ENCODE measurements at regions not wholly inside any gene's neighbourhood (a gene's known extent, or its start where the extent isn't known, plus 50 kb on each side); places are given as distances from the start of the nearest gene placed in this dataset.

DNA sequence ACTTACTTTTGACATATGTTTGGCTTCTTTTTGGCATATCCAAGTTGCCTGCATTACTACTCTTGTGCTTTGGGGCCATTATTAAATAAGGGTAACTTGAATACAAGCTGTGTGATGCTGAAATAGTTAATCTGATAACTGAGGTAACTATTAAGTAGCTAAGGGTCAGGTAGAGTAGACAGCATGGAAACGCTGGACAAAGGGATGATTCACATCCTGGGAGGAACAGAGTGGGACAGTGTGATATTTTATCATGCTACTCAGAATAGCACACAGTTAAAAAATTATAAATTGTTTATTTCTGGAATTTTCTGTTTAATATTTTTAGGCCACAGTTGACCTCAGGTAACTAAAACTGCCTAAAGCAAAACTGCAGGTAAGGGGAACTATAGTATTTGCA lies 483.9 kb downstream of the RFPL4B start:
- H3K36me3 ChIP-seq (replicated peaks), result no peaks in the 10 kb centered on the region
- DNase-seq, result peak; percentile 34
- TF ChIP-seq, protein P1, sequence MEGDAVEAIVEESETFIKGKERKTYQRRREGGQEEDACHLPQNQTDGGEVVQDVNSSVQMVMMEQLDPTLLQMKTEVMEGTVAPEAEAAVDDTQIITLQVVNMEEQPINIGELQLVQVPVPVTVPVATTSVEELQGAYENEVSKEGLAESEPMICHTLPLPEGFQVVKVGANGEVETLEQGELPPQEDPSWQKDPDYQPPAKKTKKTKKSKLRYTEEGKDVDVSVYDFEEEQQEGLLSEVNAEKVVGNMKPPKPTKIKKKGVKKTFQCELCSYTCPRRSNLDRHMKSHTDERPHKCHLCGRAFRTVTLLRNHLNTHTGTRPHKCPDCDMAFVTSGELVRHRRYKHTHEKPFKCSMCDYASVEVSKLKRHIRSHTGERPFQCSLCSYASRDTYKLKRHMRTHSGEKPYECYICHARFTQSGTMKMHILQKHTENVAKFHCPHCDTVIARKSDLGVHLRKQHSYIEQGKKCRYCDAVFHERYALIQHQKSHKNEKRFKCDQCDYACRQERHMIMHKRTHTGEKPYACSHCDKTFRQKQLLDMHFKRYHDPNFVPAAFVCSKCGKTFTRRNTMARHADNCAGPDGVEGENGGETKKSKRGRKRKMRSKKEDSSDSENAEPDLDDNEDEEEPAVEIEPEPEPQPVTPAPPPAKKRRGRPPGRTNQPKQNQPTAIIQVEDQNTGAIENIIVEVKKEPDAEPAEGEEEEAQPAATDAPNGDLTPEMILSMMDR (IDR thresholded peaks at IDR 0.05; ENCODE audit: low read depth, low read length, missing control alignments), result no peak
- H3K4me3 ChIP-seq (ENCODE audit: low read depth, low read length), result no peak overlapping the region
- H3K27me3 ChIP-seq (replicated peaks), result no peaks in the 10 kb centered on the region
- in situ Hi-C loops (cut with HindIII; ENCODE audit: low pct_ligation_motif_present, low sequenced_read_pairs), result no loop called here
- no peak overlapping the region for H3K27ac ChIP-seq

DNA sequence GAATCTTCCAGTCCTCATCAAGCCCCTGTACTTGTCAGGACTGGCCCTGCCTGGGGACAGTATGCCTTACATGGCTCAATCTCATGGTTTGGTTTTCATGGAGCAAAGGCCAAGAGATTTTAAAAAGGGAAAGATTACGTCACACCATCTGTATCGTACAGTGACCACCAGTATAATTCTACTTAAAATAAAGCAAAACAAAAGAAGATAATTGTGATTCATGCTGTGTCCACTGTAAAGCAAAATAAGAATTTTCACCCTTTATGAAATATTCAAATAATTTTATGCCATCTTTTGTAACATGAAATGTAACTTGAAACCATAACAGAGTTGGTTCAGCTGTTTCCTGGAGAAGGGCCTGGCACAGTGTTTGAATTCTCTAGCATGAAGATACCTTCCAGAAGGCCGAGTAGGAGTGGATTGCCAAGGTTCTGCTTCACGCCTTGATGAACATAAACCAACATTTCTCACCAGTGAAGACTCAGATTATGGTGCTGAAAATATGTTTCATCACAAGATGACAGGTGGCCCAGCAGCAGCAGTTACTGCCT lies 486.5 kb downstream of the RFPL4B start:
- no peak for DNase-seq
- TF ChIP-seq, protein P1 (IDR thresholded peaks at IDR 0.05; ENCODE audit: low read depth, low read length, missing control alignments), result no peak
- H3K4me3 ChIP-seq (ENCODE audit: low read depth, low read length), result no peak overlapping the region
- no peaks in the 10 kb centered on the region for H3K27me3 ChIP-seq (replicated peaks)
- in situ Hi-C loops (cut with HindIII; ENCODE audit: low pct_ligation_motif_present, low sequenced_read_pairs), result no loop called here
- no peaks in the 10 kb centered on the region for H3K36me3 ChIP-seq (replicated peaks)
- H3K27ac ChIP-seq, result no peak overlapping the region

DNA sequence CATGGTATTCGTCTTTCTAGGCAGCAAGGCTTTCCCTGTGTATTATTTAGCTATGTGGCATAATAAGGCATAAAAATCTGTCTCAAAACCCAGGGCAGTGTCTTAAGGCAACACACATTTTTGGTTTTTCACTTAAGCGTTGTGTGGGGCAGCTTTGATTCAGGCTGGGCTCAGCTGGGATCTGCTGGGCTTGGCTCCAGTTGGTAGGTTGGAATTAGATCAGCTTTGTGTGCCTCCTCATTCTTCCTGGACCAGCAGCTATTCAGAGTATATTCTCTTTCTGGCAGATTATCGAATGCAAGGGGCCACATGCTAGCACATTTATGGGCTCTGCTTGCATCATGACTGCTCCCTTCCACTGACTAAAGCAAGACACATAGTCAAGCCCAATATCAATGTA lies 487.9 kb downstream of the RFPL4B start:
- no peak for DNase-seq
- Histone ChIP-seq H3K27ac (no peak overlapping the region), H3K4me3 (ENCODE audit: low read depth, low read length) (no peak overlapping the region), H3K27me3 (replicated peaks) (no peaks in the 10 kb centered on the region), H3K36me3 (replicated peaks) (no peaks in the 10 kb centered on the region)
- TF ChIP-seq, protein P1 (IDR thresholded peaks at IDR 0.05; ENCODE audit: low read depth, low read length, missing control alignments), result no peak
- in situ Hi-C loops (cut with HindIII; ENCODE audit: low pct_ligation_motif_present, low sequenced_read_pairs), result no loop called here

DNA sequence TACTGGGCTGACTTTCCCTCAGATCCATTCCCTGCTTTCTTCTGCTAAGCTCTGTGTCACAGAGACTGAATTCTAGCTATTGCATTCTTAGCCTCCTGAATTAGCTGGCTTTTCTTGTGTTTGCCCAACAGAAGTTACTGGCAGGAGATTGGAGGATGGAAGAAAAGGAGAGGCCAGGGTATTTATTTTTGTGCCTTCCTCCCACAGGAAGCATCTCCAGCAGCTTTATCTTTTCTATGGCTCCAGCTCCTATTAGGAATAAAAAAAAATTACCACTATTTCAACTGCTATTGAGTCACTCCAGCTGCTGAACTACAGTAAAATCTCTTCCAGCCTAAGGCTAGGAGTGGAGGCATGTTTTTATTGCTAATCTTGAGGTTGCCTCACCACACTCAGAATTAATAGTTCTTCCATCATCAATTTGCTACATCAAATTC lies 492.4 kb downstream of the RFPL4B start:
- H3K36me3 ChIP-seq (replicated peaks), result no peaks in the 10 kb centered on the region
- TF ChIP-seq, protein P1 (IDR thresholded peaks at IDR 0.05; ENCODE audit: low read depth, low read length, missing control alignments), result no peak
- in situ Hi-C loops (cut with HindIII; ENCODE audit: low pct_ligation_motif_present, low sequenced_read_pairs), result no loop called here
- H3K27ac ChIP-seq, result no peak overlapping the region
- H3K4me3 ChIP-seq (ENCODE audit: low read depth, low read length), result no peak overlapping the region
- H3K27me3 ChIP-seq (replicated peaks), result no peaks in the 10 kb centered on the region
- DNase-seq, result peak; percentile 69

DNA sequence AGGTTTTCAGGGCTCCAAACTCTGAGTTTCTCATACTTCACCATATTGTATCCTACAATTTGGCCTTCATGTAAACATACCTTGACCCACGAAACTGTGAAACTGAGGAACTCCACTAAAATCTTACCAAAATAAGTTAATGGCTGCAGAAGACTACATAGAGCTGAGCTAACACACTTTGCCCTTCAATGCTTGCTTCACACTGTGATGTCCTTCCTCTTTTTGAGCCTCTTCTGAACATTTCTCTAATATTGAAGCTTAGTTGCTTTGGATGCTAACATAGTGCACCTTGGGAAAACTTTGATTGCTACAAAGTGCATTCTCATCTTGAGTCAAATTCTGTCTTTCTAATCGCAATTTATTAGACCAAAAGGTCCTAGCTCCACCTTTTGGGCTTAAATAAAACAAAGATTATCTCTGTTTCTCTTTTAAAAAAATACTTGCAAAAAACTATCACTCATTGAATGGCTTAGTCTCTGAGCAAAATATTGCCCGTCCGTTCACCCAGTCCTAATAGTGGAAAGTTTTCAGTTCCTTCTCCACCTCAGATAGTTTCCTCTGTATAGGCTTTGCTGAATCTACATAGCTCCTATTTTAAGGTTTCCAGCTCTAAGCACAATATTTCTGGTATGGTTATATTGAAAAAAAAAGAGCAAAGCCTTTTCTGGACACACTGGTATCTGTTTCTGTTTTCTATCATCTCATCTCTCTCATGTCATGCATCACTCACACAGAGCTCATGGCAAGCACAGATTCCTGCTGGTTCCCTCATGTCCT lies 494.6 kb downstream of the RFPL4B start:
- no peak for DNase-seq
- in situ Hi-C loops (cut with HindIII; ENCODE audit: low pct_ligation_motif_present, low sequenced_read_pairs), result no loop called here
- no peak overlapping the region for H3K27ac ChIP-seq

More for the DNA sequence above, 494.6 kb downstream of the RFPL4B start:
- H3K4me3 ChIP-seq (ENCODE audit: low read depth, low read length), result no peak overlapping the region
- TF ChIP-seq, protein P1 (IDR thresholded peaks at IDR 0.05; ENCODE audit: low read depth, low read length, missing control alignments), result no peak
- H3K27me3 ChIP-seq (replicated peaks), result no peaks in the 10 kb centered on the region
- H3K36me3 ChIP-seq (replicated peaks), result no peaks in the 10 kb centered on the region
